Right atrium auricular region (tissue), 2 donors: ENCODE measurements at regions not wholly inside any gene's neighbourhood (a gene's known extent, or its start where the extent isn't known, plus 50 kb on each side); places are given as distances from the start of the nearest gene placed in this dataset.
A peak's percentile ranks its signal among the peaks of the same experiment; 100 is the strongest.

Experiments
- DNase-seq: peaks from one replicate; pipeline ENCODE4 v3.0.0-alpha.2; 2019; ENCODE audit warnings: low spot score
- H3K27ac ChIP-seq, 2 donors: fragments of 200-600 bp; sonication (generic); 1 replicate in 1 of 2; 2 replicates in 1 of 2; pipeline ENCODE4 v1.5.1; 2016 to 2019
- H3K27me3 ChIP-seq, 2 donors: fragments of 200-600 bp; sonication (generic); one replicate each; pipeline versions ENCODE4 v1.5.1 to v1.6.0; 2017 to 2019
- H3K36me3 ChIP-seq: fragments of 200-600 bp; sonication (generic); one replicate; pipeline ENCODE4 v1.5.1; 2016
- H3K4me1 ChIP-seq, 2 donors: fragments of 200-600 bp; sonication (generic); one replicate each; pipeline versions ENCODE4 v1.5.1 to v1.6.0; 2017 to 2019
- H3K4me3 ChIP-seq, 2 donors: fragments of 200-600 bp; sonication (generic); 1 replicate in 1 of 2; 2 replicates in 1 of 2; pipeline ENCODE4 v1.5.1; 2017 to 2019; ENCODE audit warnings: mild to moderate bottlenecking in 1 of 2, moderate library complexity in 1 of 2
- H3K9me3 ChIP-seq, 2 donors: fragments of 200-600 bp; sonication (generic); one replicate each; pipeline ENCODE4 v1.5.1; 2019
- CTCF ChIP-seq, 2 donors: fragments of 200-600 bp; sonication (generic); IDR thresholded peaks; one replicate each; pipeline ENCODE4 v1.5.1; 2019; ENCODE audit warnings: antibody characterized with exemption in 2 of 2

- Histone ChIP-seq H3K27me3 (no peaks in the 10 kb centered on the region), H3K4me3 (no peak overlapping the region), H3K27ac (no peak overlapping the region), H3K4me1 (peaks cover 0 to 24% of the 10 kb centered on the region in 2 donors), H3K36me3 (no peaks in the 10 kb centered on the region), H3K9me3 (no peaks in the 10 kb centered on the region)
- no peak for TF ChIP-seq CTCF (IDR thresholded peaks at IDR 0.05)
- no peak for DNase-seq
Measured at GRCh38 chr11:115700981-115701875, 197.0 kb upstream of the CADM1 start.

GRCh38 chr11:115700496-115700895 is 196.3 kb upstream of the CADM1 start:
- H3K27ac ChIP-seq, result peak overlapping the region; percentile 46 to 49

GRCh38 chr11:115699733-115700132 is 195.5 kb upstream of the CADM1 start:
- Histone ChIP-seq H3K36me3 (no peaks in the 10 kb centered on the region), H3K4me1 (peaks cover 0 to 29% of the 10 kb centered on the region in 2 donors), H3K4me3 (no peak overlapping the region), H3K27me3 (no peaks in the 10 kb centered on the region), H3K27ac (peak overlapping the region; percentile 46 to 75), H3K9me3 (no peaks in the 10 kb centered on the region)
- TF ChIP-seq CTCF (IDR thresholded peaks at IDR 0.05), result no peak
- no peak for DNase-seq

More at GRCh38 chr11:115700496-115700895, 196.3 kb upstream of the CADM1 start:
- Histone ChIP-seq H3K4me3 (no peak overlapping the region), H3K4me1 (peaks cover 0 to 29% of the 10 kb centered on the region in 2 donors), H3K27me3 (no peaks in the 10 kb centered on the region), H3K36me3 (no peaks in the 10 kb centered on the region), H3K9me3 (no peaks in the 10 kb centered on the region)
- no peak for TF ChIP-seq CTCF (IDR thresholded peaks at IDR 0.05)
- DNase-seq, result no peak

GRCh38 chr11:115699326-115699725 is 195.1 kb upstream of the CADM1 start:
- no peaks in the 10 kb centered on the region for H3K36me3 ChIP-seq
- H3K27me3 ChIP-seq, result no peaks in the 10 kb centered on the region
- no peak overlapping the region for H3K4me3 ChIP-seq
- H3K9me3 ChIP-seq, result no peaks in the 10 kb centered on the region
- H3K4me1 ChIP-seq, result peaks cover 0 to 29% of the 10 kb centered on the region in 2 donors
- no peak for TF ChIP-seq CTCF (IDR thresholded peaks at IDR 0.05)
- peak overlapping the region; percentile 39 to 75 for H3K27ac ChIP-seq
- DNase-seq, result no peak

GRCh38 chr11:115698243-115698642 is 194.0 kb upstream of the CADM1 start:
- Histone ChIP-seq H3K27ac (no peak overlapping the region), H3K4me1 (peaks cover 0 to 29% of the 10 kb centered on the region in 2 donors), H3K27me3 (no peaks in the 10 kb centered on the region), H3K9me3 (no peaks in the 10 kb centered on the region), H3K36me3 (no peaks in the 10 kb centered on the region), H3K4me3 (no peak overlapping the region)
- TF ChIP-seq CTCF (IDR thresholded peaks at IDR 0.05), result no peak
- DNase-seq, result no peak
